Esophagus squamous epithelium (tissue), 5 donors: ENCODE measurements at regions not wholly inside any gene's neighbourhood (a gene's known extent, or its start where the extent isn't known, plus 50 kb on each side); places are given as distances from the start of the nearest gene placed in this dataset.

Experiments used
- DNase-seq: peaks from one replicate; lab custom pipeline; 2025; lab: John Stamatoyannopoulos, UW
- H3K27ac ChIP-seq, 4 donors: fragments of 200-600 bp; sonication (generic); one replicate each; pipeline ENCODE4 v1.5.1; 2016 to 2019; ENCODE audit warnings: mild to moderate bottlenecking in 1 of 4
- H3K27me3 ChIP-seq, 4 donors: fragments of 200-600 bp; sonication (generic); 1 replicate in 3 of 4; 2 replicates in 1 of 4; pipeline versions ENCODE4 v1.5.1 to v1.6.0; 2017 to 2021; ENCODE audit warnings: antibody characterized with exemption in 1 of 4
- H3K36me3 ChIP-seq, 3 donors: fragments of 200-600 bp; sonication (generic); one replicate each; pipeline ENCODE4 v1.5.1; 2016 to 2019
- H3K4me1 ChIP-seq, 3 donors: fragments of 200-600 bp; sonication (generic); one replicate each; pipeline ENCODE4 v1.5.1; 2017 to 2019
- H3K4me3 ChIP-seq, 4 donors: fragments of 200-600 bp; sonication (generic); 1 replicate in 3 of 4; 2 replicates in 1 of 4; pipeline ENCODE4 v1.5.1; 2016 to 2019; ENCODE audit warnings: mild to moderate bottlenecking in 2 of 4, moderate library complexity in 1 of 4
- H3K9me3 ChIP-seq, 3 donors: fragments of 200-600 bp; sonication (generic); one replicate each; pipeline ENCODE4 v1.5.1; 2016 to 2019
- POLR2A ChIP-seq, 4 donors: fragments of 450-650 bp; IDR thresholded peaks; one replicate each; pipeline ENCODE4 v1.6.1; 2017; ENCODE audit warnings: antibody characterized with exemption in 4 of 4, mild to moderate bottlenecking in 4 of 4, moderate library complexity in 3 of 4
- WGBS, 2 donors: methylation state at CpG; one replicate each; pipeline ENCODE4 v1.1.5; 2018; 5-methylcytosine and 5-hydroxymethylcytosine counted together
- intact Hi-C: fragments of 100-400 bp; cut with DNase I; formaldehyde crosslinking; loops from one replicate; pipeline ENCODE4 v1.15.0; 2022
- TF ChIP-seq, protein P1 (sequence below), 6 experiments: fragments of 450-650 bp in 4 of 6; fragments of 200-600 bp in 2 of 6; sonication (generic) in 2 of 6; IDR thresholded peaks; one replicate each; pipeline ENCODE4 v1.5.1; 2016 to 2019; ENCODE audit warnings: antibody characterized with exemption in 6 of 6, mild to moderate bottlenecking in 4 of 6, moderate library complexity in 4 of 6
- donor health status: DM: yes; HTN: yes; CAD: no.

DNA sequence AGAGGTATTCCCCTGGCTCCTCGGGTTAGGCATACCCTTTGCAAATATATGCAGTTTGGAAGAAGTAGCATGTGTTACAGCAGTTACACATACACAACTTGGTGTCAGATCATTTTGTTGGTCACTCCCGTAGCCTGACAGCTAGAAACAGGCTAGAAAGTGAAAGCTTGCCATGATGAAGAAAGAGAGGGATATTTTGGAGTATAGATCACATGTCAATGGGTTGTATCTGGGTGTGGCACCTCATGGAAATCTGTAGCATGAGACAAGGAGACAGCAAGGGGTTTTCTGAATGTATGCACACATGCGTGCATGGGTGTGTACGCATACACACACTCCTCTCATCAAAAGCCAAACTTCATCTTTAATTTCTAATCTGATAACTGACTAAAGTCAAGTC is 1914.5 kb upstream of the PIK3C3 start:
- intact Hi-C loops, result no loop called here
- TF ChIP-seq, protein P1, sequence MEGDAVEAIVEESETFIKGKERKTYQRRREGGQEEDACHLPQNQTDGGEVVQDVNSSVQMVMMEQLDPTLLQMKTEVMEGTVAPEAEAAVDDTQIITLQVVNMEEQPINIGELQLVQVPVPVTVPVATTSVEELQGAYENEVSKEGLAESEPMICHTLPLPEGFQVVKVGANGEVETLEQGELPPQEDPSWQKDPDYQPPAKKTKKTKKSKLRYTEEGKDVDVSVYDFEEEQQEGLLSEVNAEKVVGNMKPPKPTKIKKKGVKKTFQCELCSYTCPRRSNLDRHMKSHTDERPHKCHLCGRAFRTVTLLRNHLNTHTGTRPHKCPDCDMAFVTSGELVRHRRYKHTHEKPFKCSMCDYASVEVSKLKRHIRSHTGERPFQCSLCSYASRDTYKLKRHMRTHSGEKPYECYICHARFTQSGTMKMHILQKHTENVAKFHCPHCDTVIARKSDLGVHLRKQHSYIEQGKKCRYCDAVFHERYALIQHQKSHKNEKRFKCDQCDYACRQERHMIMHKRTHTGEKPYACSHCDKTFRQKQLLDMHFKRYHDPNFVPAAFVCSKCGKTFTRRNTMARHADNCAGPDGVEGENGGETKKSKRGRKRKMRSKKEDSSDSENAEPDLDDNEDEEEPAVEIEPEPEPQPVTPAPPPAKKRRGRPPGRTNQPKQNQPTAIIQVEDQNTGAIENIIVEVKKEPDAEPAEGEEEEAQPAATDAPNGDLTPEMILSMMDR (IDR thresholded peaks at IDR 0.05), result no peak
- TF ChIP-seq POLR2A (IDR thresholded peaks at IDR 0.05), result no peak
- 91 to 93% methylated on average over 3 to 4 of the region's 4 CpGs for WGBS, 2 donors
- no peaks in the 10 kb centered on the region for H3K9me3 ChIP-seq
- no peaks in the 10 kb centered on the region for H3K4me1 ChIP-seq
- H3K27ac ChIP-seq, result no peak overlapping the region
- H3K4me3 ChIP-seq, result no peak overlapping the region
- no peaks in the 10 kb centered on the region for H3K36me3 ChIP-seq
- H3K27me3 ChIP-seq, result no peaks in the 10 kb centered on the region
- DNase-seq, result no peak

DNA sequence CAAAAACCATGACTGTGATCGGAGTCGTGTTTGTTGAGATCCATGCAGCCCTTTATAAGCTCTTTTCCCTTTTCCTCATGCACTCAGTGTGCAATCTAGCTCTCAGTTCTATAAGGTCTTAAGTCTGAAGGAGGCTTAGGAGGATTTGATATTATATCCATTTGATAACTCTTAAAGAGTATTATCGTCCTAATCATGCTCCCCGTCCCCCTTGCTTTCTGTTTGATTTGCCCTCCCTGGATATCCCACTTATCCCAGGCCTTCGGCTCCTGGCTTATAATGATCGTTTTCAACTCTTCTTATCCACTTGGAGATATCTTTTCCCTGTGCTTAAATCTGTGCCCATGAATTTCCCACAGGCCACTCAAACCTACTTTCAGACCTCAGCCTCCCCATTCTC is 1917.7 kb upstream of the PIK3C3 start:
- Histone ChIP-seq H3K4me1 (no peaks in the 10 kb centered on the region), H3K27ac (no peak overlapping the region), H3K27me3 (no peaks in the 10 kb centered on the region), H3K4me3 (no peak overlapping the region), H3K9me3 (no peaks in the 10 kb centered on the region), H3K36me3 (no peaks in the 10 kb centered on the region)
- WGBS, 2 donors, result 74 to 88% methylated on average over 6 of the region's 6 CpGs
- TF ChIP-seq, protein P1 (IDR thresholded peaks at IDR 0.05), result no peak
- TF ChIP-seq POLR2A (IDR thresholded peaks at IDR 0.05), result no peak
- intact Hi-C loops, result no loop called here
- DNase-seq, result no peak

DNA sequence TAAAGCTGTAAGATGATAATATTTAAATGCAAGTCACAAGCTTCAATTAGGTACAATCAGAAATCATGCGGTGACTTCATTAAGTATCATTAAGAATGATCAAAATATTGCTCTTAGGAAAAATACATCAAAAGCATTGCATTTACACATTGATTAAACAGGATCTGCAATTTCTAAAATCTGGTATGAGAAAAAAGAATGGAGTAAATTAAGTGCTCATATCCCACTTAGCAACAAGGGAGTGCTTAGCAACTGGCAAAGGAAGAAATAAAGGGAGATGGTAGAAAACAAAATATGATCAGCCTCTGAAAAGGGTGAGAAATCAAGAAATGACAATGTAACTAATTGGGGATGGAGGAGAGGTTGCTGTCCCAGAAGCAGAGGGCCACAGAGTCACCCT is 1918.2 kb upstream of the PIK3C3 start:
- no peaks in the 10 kb centered on the region for H3K36me3 ChIP-seq
- no peak overlapping the region for H3K27ac ChIP-seq
- no peaks in the 10 kb centered on the region for H3K27me3 ChIP-seq
- H3K9me3 ChIP-seq, result no peaks in the 10 kb centered on the region
- no peak for DNase-seq
- H3K4me1 ChIP-seq, result no peaks in the 10 kb centered on the region
- H3K4me3 ChIP-seq, result no peak overlapping the region
- 91 to 97% methylated on average over 1 of the region's 1 CpG for WGBS, 2 donors
- TF ChIP-seq POLR2A (IDR thresholded peaks at IDR 0.05), result no peak
- TF ChIP-seq, protein P1 (IDR thresholded peaks at IDR 0.05), result no peak
- intact Hi-C loops, result no loop called here

DNA sequence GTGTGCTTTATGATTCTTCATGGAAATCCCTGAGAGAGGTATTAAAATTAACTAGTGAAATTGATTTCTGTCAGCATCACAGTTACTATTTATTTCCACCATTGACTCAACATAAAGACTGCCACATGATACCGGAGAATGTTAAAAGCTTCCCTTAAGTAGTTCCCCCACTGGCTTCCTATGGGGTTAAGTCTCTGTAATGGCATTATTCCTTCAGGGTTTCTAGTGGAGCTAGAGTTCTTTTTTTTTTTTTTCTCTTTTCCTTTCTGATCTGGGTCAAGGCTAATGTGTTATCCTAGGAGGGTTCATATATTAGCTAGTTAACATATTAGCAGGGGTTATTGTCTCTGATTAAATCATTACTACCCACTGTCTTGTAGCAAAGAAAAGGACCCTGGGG is 1919.1 kb upstream of the PIK3C3 start:
- WGBS, 2 donors, result 96% methylated on average over 1 of the region's 1 CpG
- H3K4me1 ChIP-seq, result no peaks in the 10 kb centered on the region
- no peak for DNase-seq
- H3K27me3 ChIP-seq, result no peaks in the 10 kb centered on the region
- no peaks in the 10 kb centered on the region for H3K9me3 ChIP-seq
- H3K4me3 ChIP-seq, result no peak overlapping the region
- no peak overlapping the region for H3K27ac ChIP-seq
- no peaks in the 10 kb centered on the region for H3K36me3 ChIP-seq
- TF ChIP-seq, protein P1 (IDR thresholded peaks at IDR 0.05), result no peak
- no peak for TF ChIP-seq POLR2A (IDR thresholded peaks at IDR 0.05)
- intact Hi-C loops, result no loop called here

DNA sequence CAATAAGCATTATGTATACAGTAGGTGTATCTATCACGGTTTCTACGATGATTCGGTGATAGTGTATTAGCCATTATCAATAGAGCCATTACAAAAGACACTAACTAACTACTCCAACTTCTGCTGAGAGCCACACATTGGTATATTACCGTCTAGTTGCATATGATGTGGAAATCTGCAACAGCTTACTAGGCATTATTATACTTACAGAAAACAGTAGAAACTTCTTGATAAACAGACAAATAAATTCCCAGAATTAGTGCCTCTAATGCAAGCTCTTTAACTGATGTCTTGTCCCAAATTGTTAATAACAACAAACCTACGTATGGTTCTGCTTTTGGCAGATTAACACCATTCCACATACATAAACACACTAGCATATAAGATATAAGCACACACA is 1923.0 kb upstream of the PIK3C3 start:
- Histone ChIP-seq H3K27ac (no peak overlapping the region), H3K9me3 (no peaks in the 10 kb centered on the region), H3K4me1 (no peaks in the 10 kb centered on the region), H3K27me3 (no peaks in the 10 kb centered on the region), H3K4me3 (no peak overlapping the region), H3K36me3 (no peaks in the 10 kb centered on the region)
- intact Hi-C loops, result no loop called here
- no peak for DNase-seq
- 89 to 93% methylated on average over 5 of the region's 5 CpGs for WGBS, 2 donors
- TF ChIP-seq, protein P1 (IDR thresholded peaks at IDR 0.05), result no peak
